Neural cell (in vitro differentiated cells): ENCODE measurements at regions not wholly inside any gene's neighbourhood (a gene's known extent, or its start where the extent isn't known, plus 50 kb on each side); places are given as distances from the start of the nearest gene placed in this dataset.

Experiments used
- H2AFZ ChIP-seq: fragments of 200-600, 300-800 bp; sonication (generic), shearing (Covaris generic); 2 replicates; pipeline ENCODE4 v1.6.0; 2014; ENCODE audit warnings: low read depth, mild to moderate bottlenecking, antibody characterized with exemption, low read length, moderate library complexity
- H3F3A ChIP-seq: fragments of 200-600 bp; shearing (Covaris generic); 2 replicates; pipeline ENCODE4 v1.6.1; 2016; ENCODE audit warnings: mild to moderate bottlenecking, moderate library complexity, mixed read lengths, antibody characterized with exemption, low read length; ENCODE audit not compliant: insufficient read depth, poor library complexity, severe bottlenecking
- H3K27ac ChIP-seq: fragments of 200-600, 300-800 bp; sonication (generic), shearing (Covaris generic); 2 replicates; pipeline ENCODE4 v1.5.1; 2014; ENCODE audit warnings: mild to moderate bottlenecking, low read length, moderate library complexity
- H3K27me3 ChIP-seq: fragments of 300-800, 200-600 bp; sonication (generic), shearing (Covaris generic); 2 replicates; pipeline ENCODE4 v1.6.0; 2014; ENCODE audit warnings: mild to moderate bottlenecking, low read depth, low read length, moderate library complexity; ENCODE audit not compliant: insufficient read depth
- H3K36me3 ChIP-seq: fragments of 300-800, 200-600 bp; sonication (generic), shearing (Covaris generic); 2 replicates; pipeline ENCODE4 v1.5.1; 2014; ENCODE audit warnings: mild to moderate bottlenecking, antibody characterized with exemption, low read length, moderate library complexity; ENCODE audit not compliant: insufficient read depth
- H3K4me2 ChIP-seq: fragments of 300-800, 200-600 bp; sonication (generic), shearing (Covaris generic); 2 replicates; pipeline ENCODE4 v1.6.0; 2014; ENCODE audit warnings: mild to moderate bottlenecking, low read length
- H3K4me3 ChIP-seq: fragments of 300-800, 200-600 bp; sonication (generic), shearing (Covaris generic); 2 replicates; pipeline ENCODE4 v1.5.1; 2014; ENCODE audit warnings: mild to moderate bottlenecking, low read length, moderate library complexity
- H3K79me2 ChIP-seq: fragments of 200-600 bp; shearing (Covaris generic); replicated peaks from 2 replicates; pipeline ENCODE4 v1.6.0; 2014; ENCODE audit warnings: mild to moderate bottlenecking, low read length, moderate library complexity; ENCODE audit not compliant: insufficient read depth
- H3K9ac ChIP-seq: fragments of 300-800, 200-600 bp; sonication (generic), shearing (Covaris generic); 2 replicates; pipeline ENCODE4 v1.6.1; 2016; ENCODE audit warnings: mild to moderate bottlenecking, low read length, mixed read lengths
- H3K9me2 ChIP-seq: fragments of 200-600 bp; shearing (Covaris generic); 2 replicates; pipeline ENCODE4 v1.6.1; 2016; ENCODE audit warnings: mild to moderate bottlenecking, low read length, mixed read lengths; ENCODE audit not compliant: insufficient read depth
- H3K9me3 ChIP-seq: fragments of 200-600, 300-800 bp; sonication (generic), shearing (Covaris generic); 2 replicates; pipeline ENCODE4 v1.6.1; 2016; ENCODE audit warnings: mild to moderate bottlenecking, mixed run types, low read length, moderate library complexity, mixed read lengths
- H4K20me1 ChIP-seq: fragments of 200-600 bp; shearing (Covaris generic); 2 replicates; pipeline ENCODE4 v1.6.1; 2016; ENCODE audit warnings: mild to moderate bottlenecking, mixed run types; ENCODE audit not compliant: insufficient read depth
- CTCF ChIP-seq: fragments of 450-650 bp; IDR thresholded peaks from 2 replicates; pipeline ENCODE4 v1.5.1; 2014; ENCODE audit warnings: antibody characterized with exemption, mild to moderate bottlenecking, moderate library complexity; ENCODE audit not compliant: poor library complexity, severe bottlenecking
- EP300 ChIP-seq: fragments of 450-650 bp; conservative IDR thresholded peaks from 2 replicates; pipeline ENCODE4 v1.6.1; 2014; ENCODE audit warnings: antibody characterized with exemption, mild to moderate bottlenecking, moderate library complexity; ENCODE audit not compliant: poor library complexity, severe bottlenecking
- EZH2 ChIP-seq: fragments of 200-600, 300-800 bp; shearing (Covaris generic), sonication (generic); IDR thresholded peaks from 2 replicates; pipeline ENCODE4 v1.6.1; 2014; ENCODE audit warnings: antibody characterized with exemption, low read length, borderline replicate concordance, mild to moderate bottlenecking; ENCODE audit not compliant: insufficient read depth, poor library complexity, severe bottlenecking
- MXI1 ChIP-seq: fragments of 450-650 bp; conservative IDR thresholded peaks from 2 replicates; pipeline ENCODE4 v1.6.1; 2014; ENCODE audit warnings: antibody characterized with exemption, mild to moderate bottlenecking; ENCODE audit not compliant: poor library complexity, severe bottlenecking
- POLR2AphosphoS5 ChIP-seq: IDR thresholded peaks from 2 replicates; pipeline ENCODE4 v1.6.1; 2012
- RAD21 ChIP-seq: fragments of 450-650 bp; conservative IDR thresholded peaks from 2 replicates; pipeline ENCODE4 v1.6.1; 2014; ENCODE audit warnings: antibody characterized with exemption, mild to moderate bottlenecking, moderate library complexity
- REST ChIP-seq: IDR thresholded peaks from 2 replicates; pipeline ENCODE4 v1.6.1; 2012; ENCODE audit warnings: borderline replicate concordance
- SMC3 ChIP-seq: fragments of 450-650 bp; conservative IDR thresholded peaks from 2 replicates; pipeline ENCODE4 v1.6.1; 2014; ENCODE audit warnings: antibody characterized with exemption, mild to moderate bottlenecking, moderate library complexity; ENCODE audit not compliant: poor library complexity
- TAF1 ChIP-seq: IDR thresholded peaks from 2 replicates; pipeline ENCODE4 v1.6.1; 2012; ENCODE audit warnings: low read depth

- TF ChIP-seq RAD21 (no peak), REST (no peak), MXI1 (no peak)
- no peaks in the 10 kb centered on the region for H4K20me1 ChIP-seq
- H3K36me3 ChIP-seq = no peaks in the 10 kb centered on the region
- no peak overlapping the region for H3K4me3 ChIP-seq
- H3K27ac ChIP-seq = no peak overlapping the region
- no peaks in the 10 kb centered on the region for H3K79me2 ChIP-seq
- no peak overlapping the region for H3K9ac ChIP-seq
- no peak overlapping the region for H2AFZ ChIP-seq
- no peaks in the 10 kb centered on the region for H3K27me3 ChIP-seq
- no peaks in the 10 kb centered on the region for H3K9me2 ChIP-seq
- no peak overlapping the region for H3K4me2 ChIP-seq
- H3F3A ChIP-seq = no peaks in the 10 kb centered on the region
- no peaks in the 10 kb centered on the region for H3K9me3 ChIP-seq
Observed at GRCh38 chr9:10806868-10807267, 194.1 kb upstream of the PTPRD start.

GRCh38 chr9:10818206-10818605 is 205.4 kb upstream of the PTPRD start:
- no peaks in the 10 kb centered on the region for H3K9me2 ChIP-seq
- no peaks in the 10 kb centered on the region for H3K36me3 ChIP-seq
- no peaks in the 10 kb centered on the region for H3F3A ChIP-seq
- H3K27ac ChIP-seq = no peak overlapping the region
- no peak overlapping the region for H3K4me2 ChIP-seq
- H3K4me3 ChIP-seq = no peak overlapping the region
- TF ChIP-seq TAF1 (no peak), EP300 (no peak), EZH2 (no peak), REST (no peak), POLR2AphosphoS5 (no peak), SMC3 (no peak), RAD21 (no peak), MXI1 (no peak), CTCF (no peak)
- H3K9me3 ChIP-seq = peaks cover 5% of the 10 kb centered on the region
- H2AFZ ChIP-seq = no peak overlapping the region
- no peaks in the 10 kb centered on the region for H3K79me2 ChIP-seq
- H4K20me1 ChIP-seq = no peaks in the 10 kb centered on the region
- H3K27me3 ChIP-seq = no peaks in the 10 kb centered on the region
- H3K9ac ChIP-seq = no peak overlapping the region
